Inferior parietal cortex (tissue), 1 donor: ENCODE measurements at regions not wholly inside any gene's neighbourhood (a gene's known extent, or its start where the extent isn't known, plus 50 kb on each side); places are given as distances from the start of the nearest gene placed in this dataset.
"Not testable (repeated sequence)": the region's sequence is repeated elsewhere in the genome, so short reads cannot be mapped to it uniquely, and the experiment has no call there.

Experiments
- DNase-seq: peaks from one replicate; pipeline ENCODE4 v3.0.0-alpha.2; 2016; ENCODE audit errors: extremely low spot score

- DNase-seq: no peak
These were observed 229.5 kb downstream of the ERMARD start for GRCh38 chr6:169980826-169981450.

GRCh38 chr6:169979873-169980432, 228.5 kb downstream of the ERMARD start:
- DNase-seq: no peak

- DNase-seq: no peak
These were observed 227.3 kb downstream of the ERMARD start for GRCh38 chr6:169978615-169979161.

GRCh38 chr6:169977434-169978265, 226.2 kb downstream of the ERMARD start:
- DNase-seq: no peak

GRCh38 chr6:169976301-169977081, 225.1 kb downstream of the ERMARD start:
- DNase-seq: no peak

GRCh38 chr6:169975701-169976100, 224.3 kb downstream of the ERMARD start:
- no peak for DNase-seq

- DNase-seq: no peak
These were observed 223.9 kb downstream of the ERMARD start for GRCh38 chr6:169975286-169975685.

- DNase-seq: no peak
These were observed 223.2 kb downstream of the ERMARD start for GRCh38 chr6:169974663-169975062.

- not testable (repeated sequence) for DNase-seq
These were observed 222.4 kb downstream of the ERMARD start for GRCh38 chr6:169973588-169974467.

- DNase-seq: no peak
These were observed 221.3 kb downstream of the ERMARD start for GRCh38 chr6:169972736-169973135.

GRCh38 chr6:169972101-169972651, 220.8 kb downstream of the ERMARD start:
- DNase-seq: no peak

- DNase-seq: no peak
These were observed 219.8 kb downstream of the ERMARD start for GRCh38 chr6:169971081-169971861.

- no peak for DNase-seq
These were observed 219.0 kb downstream of the ERMARD start for GRCh38 chr6:169970306-169970988.

- no peak for DNase-seq
These were observed 218.1 kb downstream of the ERMARD start for GRCh38 chr6:169969372-169970099.

- no peak for DNase-seq
These were observed 217.3 kb downstream of the ERMARD start for GRCh38 chr6:169968541-169969270.

GRCh38 chr6:169967687-169968086, 216.3 kb downstream of the ERMARD start:
- DNase-seq: no peak

- DNase-seq: no peak
These were observed 215.1 kb downstream of the ERMARD start for GRCh38 chr6:169966312-169967181.
